GM19372 (cell line): ENCODE measurements at regions not wholly inside any gene's neighbourhood (a gene's known extent, or its start where the extent isn't known, plus 50 kb on each side); places are given as distances from the start of the nearest gene placed in this dataset.
"Not testable (repeated sequence)": the region's sequence is repeated elsewhere in the genome, so short reads cannot be mapped to it uniquely, and the experiment has no call there.

ENCODE experiments used
- ATAC-seq: cut with Tn5 transposase; IDR thresholded peaks from one replicate; pipeline ENCODE4 v1.9.1; 2021; ENCODE audit warnings: mild to moderate bottlenecking, low read depth, moderate library complexity; ENCODE audit not compliant: unreplicated experiment

DNA sequence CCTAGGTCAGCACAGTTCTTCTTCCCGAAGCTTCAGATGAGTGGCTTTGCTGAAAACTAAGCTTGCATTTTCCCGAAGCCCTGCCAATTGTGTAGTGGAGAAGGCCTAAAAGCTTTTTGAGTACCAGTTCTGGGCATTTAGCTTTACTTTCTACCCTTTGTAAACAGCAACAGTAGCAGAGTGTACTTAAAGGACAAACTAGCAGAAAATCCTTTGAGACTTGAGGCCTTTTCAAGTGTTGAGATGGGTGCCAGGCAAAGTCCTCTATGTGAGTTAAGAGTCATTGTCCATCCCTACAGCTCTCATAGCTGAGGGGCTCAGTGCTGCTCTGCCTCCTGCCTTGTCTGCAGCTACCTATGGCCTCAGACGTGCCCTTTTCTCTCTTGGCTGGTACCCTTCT lies 368.2 kb downstream of the CCSER2 start:
- no peak for ATAC-seq

- no peak for ATAC-seq
These were observed 370.6 kb downstream of the CCSER2 start for GRCh38 chr10:84698989-84699388.

- ATAC-seq, result no peak
These were observed 372.4 kb downstream of the CCSER2 start for GRCh38 chr10:84700668-84701369.

DNA sequence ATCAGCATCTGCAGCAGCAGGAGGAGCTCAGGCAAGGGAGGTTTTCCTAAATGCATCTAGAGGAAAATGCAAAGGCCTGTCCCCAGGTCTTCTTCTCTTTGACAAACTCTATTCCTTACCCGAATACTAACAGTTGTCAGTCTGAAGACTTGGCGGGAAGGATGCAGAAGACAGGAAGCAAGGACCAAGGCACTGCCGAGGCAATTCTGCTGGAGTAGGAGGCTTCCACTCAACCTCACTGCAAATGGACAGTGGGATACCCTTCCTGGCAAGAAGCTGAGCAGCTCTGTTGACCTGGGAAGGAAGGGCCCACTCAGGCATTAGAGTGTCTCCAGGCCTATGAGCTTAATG lies 373.0 kb downstream of the CCSER2 start:
- no peak for ATAC-seq

- no peak for ATAC-seq
These were observed 375.7 kb downstream of the CCSER2 start for GRCh38 chr10:84704101-84704500.

- no peak for ATAC-seq
These were observed 378.0 kb downstream of the CCSER2 start for GRCh38 chr10:84706431-84706830.

DNA sequence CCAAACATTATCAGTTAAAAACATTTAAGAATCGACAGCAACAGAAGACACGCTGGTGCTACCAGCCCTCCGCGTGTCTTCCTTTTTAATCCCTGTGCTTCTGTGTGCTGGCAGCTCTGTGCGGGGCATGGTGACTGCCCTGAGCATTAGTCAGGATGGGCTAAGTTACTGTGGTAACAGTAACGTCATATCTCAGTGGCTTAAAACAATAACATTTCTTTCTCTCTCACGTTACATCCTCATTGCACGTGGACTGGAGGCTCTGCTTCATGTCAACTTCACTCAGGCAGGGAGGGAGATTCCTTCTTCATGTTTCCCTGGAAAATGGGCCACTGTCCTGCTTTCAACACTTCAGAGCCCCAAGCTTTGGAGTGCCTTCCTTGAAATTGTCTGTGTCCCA lies 378.5 kb downstream of the CCSER2 start:
- ATAC-seq, result no peak

DNA sequence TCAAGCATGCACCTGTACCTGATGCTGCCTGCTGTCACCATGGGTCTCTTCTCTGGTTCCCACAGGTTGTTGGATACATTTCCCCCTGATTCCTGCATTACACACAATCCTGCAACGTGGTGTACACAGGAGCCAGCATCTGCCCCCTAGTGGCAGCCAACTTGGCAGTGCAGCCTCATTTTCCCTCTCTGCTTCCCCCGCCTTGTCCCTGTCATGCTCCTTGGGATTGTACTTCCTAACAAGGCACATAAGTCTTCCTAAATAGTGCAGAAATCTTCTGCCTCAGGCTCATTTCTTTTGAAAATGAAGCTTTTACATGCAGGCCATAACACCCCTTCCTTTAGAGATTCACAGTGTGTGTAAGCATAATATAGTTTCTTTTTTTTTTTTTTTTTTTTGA lies 387.5 kb downstream of the CCSER2 start:
- ATAC-seq, result peak; percentile 82

DNA sequence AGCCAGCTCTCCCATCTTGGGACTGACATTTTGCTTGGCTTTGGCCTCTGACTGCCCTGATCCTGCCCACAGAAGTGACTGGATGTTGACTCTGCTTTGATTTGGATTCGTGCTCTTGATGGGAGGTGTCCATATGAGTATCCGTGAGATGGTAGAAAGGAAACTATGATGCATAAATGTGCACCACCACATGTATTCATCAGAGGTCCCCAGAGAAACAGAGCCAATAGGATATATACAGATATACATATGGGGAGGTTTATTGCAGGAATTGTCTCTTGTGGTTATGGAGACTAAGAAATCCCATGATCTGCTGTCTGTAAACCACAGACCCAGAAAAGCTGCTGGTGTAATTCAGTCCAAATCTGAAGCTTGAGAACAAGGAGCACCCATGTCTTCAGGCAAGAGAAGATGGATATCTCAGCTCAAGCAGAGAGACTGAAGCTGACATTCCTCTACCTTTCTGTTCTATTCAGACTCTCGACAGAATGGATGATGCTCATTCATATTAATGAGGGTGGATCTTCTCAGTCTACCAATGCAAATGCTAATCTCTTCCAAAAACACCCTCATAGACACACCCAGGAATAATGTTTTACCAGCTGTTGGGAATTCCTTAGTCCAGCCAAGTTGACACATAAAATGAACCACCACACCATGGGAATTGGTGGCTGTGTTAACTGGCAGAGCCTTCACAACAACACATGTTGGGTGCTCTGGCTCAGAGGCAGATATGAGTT lies 390.7 kb downstream of the CCSER2 start:
- no peak for ATAC-seq

- ATAC-seq, result no peak
These were observed 391.3 kb downstream of the CCSER2 start for GRCh38 chr10:84719687-84720086.

- no peak for ATAC-seq
These were observed 399.0 kb downstream of the CCSER2 start for GRCh38 chr10:84727398-84727797.

GRCh38 chr10:84739126-84739525 lies 410.7 kb downstream of the CCSER2 start:
- not testable (repeated sequence) for ATAC-seq

DNA sequence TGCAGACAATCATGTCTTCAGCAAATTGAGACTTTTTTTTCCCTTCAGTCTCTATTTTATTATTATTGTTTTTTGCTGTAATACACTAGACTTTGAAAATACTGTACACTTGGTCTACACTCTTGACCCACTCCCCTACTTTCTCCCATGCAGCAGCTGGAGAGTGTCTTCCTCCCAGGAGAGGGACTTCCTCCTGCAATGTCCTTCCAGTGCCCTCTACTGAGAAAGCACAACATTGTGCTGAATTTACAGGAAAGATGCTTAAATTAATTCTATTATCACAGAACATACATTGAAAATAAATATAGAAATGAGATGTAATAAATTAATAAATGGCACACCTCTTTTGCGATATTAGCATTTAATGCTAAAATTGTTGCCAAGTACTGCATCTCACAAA lies 411.3 kb downstream of the CCSER2 start:
- ATAC-seq, result no peak

DNA sequence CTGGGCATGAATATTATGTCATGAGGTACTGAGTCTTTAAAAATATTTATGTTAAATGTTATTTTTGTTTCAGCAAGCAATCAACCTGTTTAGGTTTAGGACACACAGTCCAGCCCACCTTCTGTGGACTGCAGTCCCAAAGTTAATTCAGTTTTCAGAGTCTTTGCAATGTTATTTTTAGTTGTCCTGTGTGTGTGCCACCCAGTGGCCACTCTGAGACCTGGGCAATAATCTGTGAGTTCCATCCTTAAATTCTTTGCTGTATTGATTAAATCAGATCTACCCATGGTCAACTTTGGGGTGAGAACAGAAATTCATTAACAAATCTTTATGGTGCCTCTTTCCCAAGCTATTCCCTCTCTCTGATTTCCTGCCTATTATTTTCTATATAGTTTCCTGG lies 415.1 kb downstream of the CCSER2 start:
- ATAC-seq, result no peak

GRCh38 chr10:84755311-84755710 lies 426.9 kb downstream of the CCSER2 start:
- no peak for ATAC-seq

- not testable (repeated sequence) for ATAC-seq
These were observed 428.3 kb downstream of the CCSER2 start for GRCh38 chr10:84756653-84757052.

DNA sequence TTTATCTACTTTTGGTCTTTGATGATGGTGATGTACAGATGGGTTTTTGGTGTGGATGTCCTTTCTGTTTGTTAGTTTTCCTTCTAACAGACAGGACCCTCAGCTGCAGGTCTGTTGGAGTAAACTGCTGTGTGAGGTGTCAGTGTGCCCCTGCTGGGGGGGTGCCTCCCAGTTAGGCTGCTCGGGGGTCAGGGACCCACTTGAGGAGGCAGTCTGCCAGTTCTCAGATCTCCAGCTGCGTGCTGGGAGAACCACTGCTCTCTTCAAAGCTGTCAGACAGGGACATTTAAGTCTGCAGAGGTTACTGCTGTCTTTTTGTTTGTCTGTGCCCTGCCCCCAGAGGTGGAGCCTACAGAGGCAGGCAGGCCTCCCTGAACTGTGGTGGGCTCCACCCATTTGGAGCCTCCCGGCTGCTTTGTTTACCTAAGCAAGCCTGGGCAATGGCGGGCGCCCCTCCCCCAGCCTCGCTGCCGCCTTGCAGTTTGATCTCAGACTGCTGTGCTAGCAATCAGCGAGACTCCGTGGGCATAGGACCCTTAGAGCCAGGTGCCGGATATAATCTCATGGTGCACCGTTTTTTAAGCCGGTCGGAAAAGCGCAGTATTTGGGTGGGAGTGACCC lies 433.7 kb downstream of the CCSER2 start:
- ATAC-seq, result not testable (repeated sequence)

- ATAC-seq, result no peak
These were observed 434.5 kb downstream of the CCSER2 start for GRCh38 chr10:84762754-84763394.

DNA sequence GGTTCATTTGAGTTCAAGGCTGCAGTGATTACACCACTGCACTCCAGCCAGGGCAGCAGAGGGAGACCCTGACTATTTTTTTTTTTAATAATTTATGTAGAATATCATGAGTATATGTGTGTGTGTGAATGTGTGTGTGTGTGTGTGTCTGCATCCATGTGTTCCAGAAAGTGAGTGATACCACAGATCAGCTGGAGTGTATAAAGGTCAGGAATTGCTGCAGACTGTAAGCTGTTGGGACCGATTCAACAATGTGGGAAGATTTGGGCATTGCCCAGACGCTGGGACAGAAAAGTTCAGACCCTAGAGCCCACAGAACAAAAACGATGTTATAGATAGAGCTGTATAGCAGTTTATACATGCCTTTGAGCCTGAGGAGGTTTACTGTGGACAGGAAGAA lies 435.6 kb downstream of the CCSER2 start:
- ATAC-seq, result no peak

DNA sequence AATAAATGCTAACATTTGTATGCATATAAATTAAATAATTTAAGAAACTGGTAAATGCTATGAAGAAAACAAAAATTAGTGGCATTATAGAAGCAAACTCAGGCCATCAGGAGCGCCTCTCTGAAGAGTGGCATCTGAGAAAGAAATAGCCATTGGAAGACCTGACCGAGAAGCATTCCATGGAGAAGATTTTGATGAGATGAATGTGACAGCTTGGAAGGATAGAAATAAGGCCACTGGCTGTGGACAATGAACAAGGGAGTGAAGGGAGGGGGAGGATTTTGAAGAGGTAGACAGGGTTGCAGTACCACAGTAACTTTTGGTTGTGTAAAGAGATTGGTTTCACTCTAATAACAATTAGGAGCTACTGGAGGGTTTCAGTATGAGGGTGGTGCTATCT lies 436.7 kb downstream of the CCSER2 start:
- ATAC-seq, result no peak

GRCh38 chr10:84765656-84766055 lies 437.3 kb downstream of the CCSER2 start:
- no peak for ATAC-seq
